ENCODE measurements at regions not wholly inside any gene's neighbourhood (a gene's known extent, or its start where the extent isn't known, plus 50 kb on each side); places are given as distances from the start of the nearest gene placed in this dataset.

GRCh38 chr12:94769776-94770759, 119.7 kb upstream of the TMCC3 start:
- Histone ChIP-seq H3K27me3 (ENCODE audit: control insufficient read depth in 1 of 2, insufficient read depth in 2 of 2, low read length in 2 of 2) (peaks cover 0 to 6% of the 10 kb centered on the region in 2 experiments; a peak in 1 of 5 replicates), H3K27ac (ENCODE audit: extremely low read length, insufficient read depth, low read length) (no peak overlapping the region), H3K9me3 (ENCODE audit: low read length) (no peaks in the 10 kb centered on the region), H3K79me2 (ENCODE audit: insufficient read depth, low read length) (no peaks in the 10 kb centered on the region), H3K4me1 (ENCODE audit: insufficient read depth, low read length) (no peaks in the 10 kb centered on the region), H3K4me2 (ENCODE audit: low read depth, low read length) (no peak overlapping the region), H3K4me3 (replicated peaks in 1 of 3; ENCODE audit: insufficient read depth in 1 of 3, low read depth in 2 of 3, low read length in 3 of 3) (no peak overlapping the region), H4K20me1 (ENCODE audit: insufficient read depth, low read length) (no peaks in the 10 kb centered on the region), H2AFZ (ENCODE audit: low read length) (no peak overlapping the region), H3K9ac (ENCODE audit: insufficient read depth, low read depth, low read length) (no peak overlapping the region), H3K36me3 (replicated peaks in 1 of 2; ENCODE audit: control insufficient read depth in 1 of 2, insufficient read depth in 2 of 2, low read length in 2 of 2) (no peaks in the 10 kb centered on the region)
- no TSS peak for BruUV-seq (replicated peaks)
- WGBS (ENCODE audit: low lambda C conversion rate), result 24% methylated on average over 5 of the region's 5 CpGs
- TF ChIP-seq ZNF326 (CRISPR knock-in tag; IDR thresholded peaks at IDR 0.05; ENCODE audit: borderline replicate concordance), result no peak
- TF ChIP-seq, protein P1, sequence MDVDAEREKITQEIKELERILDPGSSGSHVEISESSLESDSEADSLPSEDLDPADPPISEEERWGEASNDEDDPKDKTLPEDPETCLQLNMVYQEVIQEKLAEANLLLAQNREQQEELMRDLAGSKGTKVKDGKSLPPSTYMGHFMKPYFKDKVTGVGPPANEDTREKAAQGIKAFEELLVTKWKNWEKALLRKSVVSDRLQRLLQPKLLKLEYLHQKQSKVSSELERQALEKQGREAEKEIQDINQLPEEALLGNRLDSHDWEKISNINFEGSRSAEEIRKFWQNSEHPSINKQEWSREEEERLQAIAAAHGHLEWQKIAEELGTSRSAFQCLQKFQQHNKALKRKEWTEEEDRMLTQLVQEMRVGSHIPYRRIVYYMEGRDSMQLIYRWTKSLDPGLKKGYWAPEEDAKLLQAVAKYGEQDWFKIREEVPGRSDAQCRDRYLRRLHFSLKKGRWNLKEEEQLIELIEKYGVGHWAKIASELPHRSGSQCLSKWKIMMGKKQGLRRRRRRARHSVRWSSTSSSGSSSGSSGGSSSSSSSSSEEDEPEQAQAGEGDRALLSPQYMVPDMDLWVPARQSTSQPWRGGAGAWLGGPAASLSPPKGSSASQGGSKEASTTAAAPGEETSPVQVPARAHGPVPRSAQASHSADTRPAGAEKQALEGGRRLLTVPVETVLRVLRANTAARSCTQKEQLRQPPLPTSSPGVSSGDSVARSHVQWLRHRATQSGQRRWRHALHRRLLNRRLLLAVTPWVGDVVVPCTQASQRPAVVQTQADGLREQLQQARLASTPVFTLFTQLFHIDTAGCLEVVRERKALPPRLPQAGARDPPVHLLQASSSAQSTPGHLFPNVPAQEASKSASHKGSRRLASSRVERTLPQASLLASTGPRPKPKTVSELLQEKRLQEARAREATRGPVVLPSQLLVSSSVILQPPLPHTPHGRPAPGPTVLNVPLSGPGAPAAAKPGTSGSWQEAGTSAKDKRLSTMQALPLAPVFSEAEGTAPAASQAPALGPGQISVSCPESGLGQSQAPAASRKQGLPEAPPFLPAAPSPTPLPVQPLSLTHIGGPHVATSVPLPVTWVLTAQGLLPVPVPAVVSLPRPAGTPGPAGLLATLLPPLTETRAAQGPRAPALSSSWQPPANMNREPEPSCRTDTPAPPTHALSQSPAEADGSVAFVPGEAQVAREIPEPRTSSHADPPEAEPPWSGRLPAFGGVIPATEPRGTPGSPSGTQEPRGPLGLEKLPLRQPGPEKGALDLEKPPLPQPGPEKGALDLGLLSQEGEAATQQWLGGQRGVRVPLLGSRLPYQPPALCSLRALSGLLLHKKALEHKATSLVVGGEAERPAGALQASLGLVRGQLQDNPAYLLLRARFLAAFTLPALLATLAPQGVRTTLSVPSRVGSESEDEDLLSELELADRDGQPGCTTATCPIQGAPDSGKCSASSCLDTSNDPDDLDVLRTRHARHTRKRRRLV (CRISPR knock-in tag; IDR thresholded peaks at IDR 0.05), result no peak
- in situ Hi-C loops (cut with HindIII; ENCODE audit: extremely low pct_ligation_motif_present, low pct_unique_long_range_greater_than_20kb), result loop anchor here (10.0 to 25.0 kb wide), 2 partner anchors 215 to 633 kb away; partner anchors contain the start of gene PLXNC1
- FAIRE-seq (no peak), DNase-seq (ENCODE audit: low spot score) (no peak), ATAC-seq (no peak)
- intact Hi-C loops (cut with micrococcal nuclease; ENCODE audit: unreplicated experiment), result no loop called here
- POLR2A ChIA-PET, result no interaction called here
- CTCF ChIA-PET (ENCODE audit: low intra/inter-chr PET ratio, low total read pairs), result no interaction called here
